Neural progenitor cell (in vitro differentiated cells): ENCODE measurements at regions not wholly inside any gene's neighbourhood (a gene's known extent, or its start where the extent isn't known, plus 50 kb on each side); places are given as distances from the start of the nearest gene placed in this dataset.

Experiments
- DNase-seq: peaks from one replicate; pipeline ENCODE4 v3.0.0-alpha.2; 2016; ENCODE audit warnings: low spot score
- H2AFZ ChIP-seq: fragments of 200-600 bp; sonication (generic); replicated peaks from 2 replicates; pipeline ENCODE4 v1.6.1; 2016; ENCODE audit warnings: antibody characterized with exemption
- H3F3A ChIP-seq: fragments of 200-600 bp; sonication (generic); 2 replicates; pipeline ENCODE4 v1.6.1; 2016; ENCODE audit warnings: antibody characterized with exemption, low read depth
- H3K27ac ChIP-seq: fragments of 200-600 bp; sonication (generic); 2 replicates; pipeline ENCODE4 v1.5.1; 2016; ENCODE audit warnings: mild to moderate bottlenecking
- H3K27me3 ChIP-seq: fragments of 200-600 bp; sonication (generic); 2 replicates; pipeline ENCODE4 v1.6.1; 2016; ENCODE audit warnings: mild to moderate bottlenecking, moderate library complexity
- H3K36me3 ChIP-seq: fragments of 200-600 bp; sonication (generic); 2 replicates; pipeline ENCODE4 v1.5.1; 2016
- H3K4me1 ChIP-seq: fragments of 200-600 bp; sonication (generic); 2 replicates; pipeline ENCODE4 v1.6.1; 2016; ENCODE audit warnings: mixed run types
- H3K4me2 ChIP-seq: fragments of 200-600 bp; sonication (generic); 2 replicates; pipeline ENCODE4 v1.6.1; 2016
- H3K4me3 ChIP-seq: fragments of 200-600 bp; sonication (generic); 2 replicates; pipeline ENCODE4 v1.5.1; 2016
- H3K79me2 ChIP-seq: fragments of 200-600 bp; sonication (generic); 2 replicates; pipeline ENCODE4 v1.6.1; 2016; ENCODE audit warnings: low read depth
- H3K9ac ChIP-seq: fragments of 200-600 bp; sonication (generic); 2 replicates; pipeline ENCODE4 v1.6.1; 2016
- H3K9me3 ChIP-seq: fragments of 200-600 bp; sonication (generic); 2 replicates; pipeline ENCODE4 v1.5.1; 2016; ENCODE audit warnings: low read depth
- H4K20me1 ChIP-seq: fragments of 200-600 bp; sonication (generic); 2 replicates; pipeline ENCODE4 v1.6.1; 2016; ENCODE audit warnings: low read depth
- H3K27ac Mint-ChIP-seq: 3 replicates; pipeline ENCODE4 v1.8.0; 2021; ENCODE audit warnings: mixed read lengths
- H3K27me3 Mint-ChIP-seq: 2 replicates; pipeline ENCODE4 v1.8.0; 2022; ENCODE audit warnings: low read depth, mild to moderate bottlenecking, inconsistent platforms, moderate library complexity, mixed read lengths; ENCODE audit not compliant: insufficient read depth
- H3K36me3 Mint-ChIP-seq: 3 replicates; pipeline ENCODE4 v1.8.0; 2021; ENCODE audit warnings: mixed read lengths
- H3K4me1 Mint-ChIP-seq: 3 replicates; pipeline ENCODE4 v1.8.0; 2021; ENCODE audit warnings: mixed read lengths
- H3K4me3 Mint-ChIP-seq: 3 replicates; pipeline ENCODE4 v1.8.0; 2021; ENCODE audit warnings: mild to moderate bottlenecking, moderate library complexity, mixed read lengths
- H3K9me3 Mint-ChIP-seq: 3 replicates; pipeline ENCODE4 v1.8.0; 2020; ENCODE audit warnings: mixed read lengths
- EZH2 ChIP-seq: fragments of 200-600 bp; sonication (generic); IDR thresholded peaks from 2 replicates; pipeline ENCODE4 v1.6.1; 2017; ENCODE audit warnings: antibody characterized with exemption, mild to moderate bottlenecking, moderate library complexity
- EZH2phosphoT487 ChIP-seq: fragments of 200-600 bp; sonication (generic); IDR thresholded peaks from 2 replicates; pipeline ENCODE4 v1.6.1; 2017; ENCODE audit warnings: antibody characterized with exemption
- TF ChIP-seq, protein P1 (sequence below): fragments of 200-600 bp; sonication (generic); IDR thresholded peaks from 2 replicates; pipeline ENCODE4 v1.5.1; 2017; ENCODE audit warnings: antibody characterized with exemption, mild to moderate bottlenecking

DNA sequence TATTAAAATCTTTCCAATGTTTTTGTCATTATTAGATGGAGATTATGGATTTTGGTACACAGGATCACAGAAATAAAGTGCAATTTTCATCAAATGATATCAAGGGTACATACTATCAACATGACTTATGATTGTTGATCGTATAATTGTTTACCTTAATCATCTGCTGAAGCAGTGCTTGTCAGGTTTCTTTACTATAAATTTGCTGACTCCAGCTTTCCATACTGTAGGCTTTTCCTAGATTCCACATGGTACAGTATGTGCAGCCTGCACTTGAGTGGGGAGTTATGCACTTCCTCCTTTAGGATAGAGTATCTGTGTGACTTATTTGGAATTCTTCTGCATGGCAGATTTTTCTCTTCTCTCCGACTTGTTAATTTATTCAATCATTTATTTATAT, 187.6 kb upstream of the DPP10 start:
- Mint-ChIP-seq H3K4me3 (no peak overlapping the region), H3K27ac (no peak overlapping the region), H3K4me1 (no peaks in the 10 kb centered on the region), H3K36me3 (no peaks in the 10 kb centered on the region), H3K27me3 (no peaks in the 10 kb centered on the region), H3K9me3 (peaks cover 2% of the 10 kb centered on the region)
- no peak for DNase-seq
- Histone ChIP-seq H3K9me3 (no peaks in the 10 kb centered on the region), H3F3A (no peaks in the 10 kb centered on the region), H3K27ac (no peak overlapping the region), H3K27me3 (no peaks in the 10 kb centered on the region), H3K4me1 (no peaks in the 10 kb centered on the region), H3K36me3 (no peaks in the 10 kb centered on the region), H3K4me3 (no peak overlapping the region), H3K4me2 (no peak overlapping the region), H3K9ac (no peak overlapping the region), H2AFZ (no peak overlapping the region), H3K79me2 (no peaks in the 10 kb centered on the region), H4K20me1 (no peaks in the 10 kb centered on the region)
- TF ChIP-seq, protein P1, sequence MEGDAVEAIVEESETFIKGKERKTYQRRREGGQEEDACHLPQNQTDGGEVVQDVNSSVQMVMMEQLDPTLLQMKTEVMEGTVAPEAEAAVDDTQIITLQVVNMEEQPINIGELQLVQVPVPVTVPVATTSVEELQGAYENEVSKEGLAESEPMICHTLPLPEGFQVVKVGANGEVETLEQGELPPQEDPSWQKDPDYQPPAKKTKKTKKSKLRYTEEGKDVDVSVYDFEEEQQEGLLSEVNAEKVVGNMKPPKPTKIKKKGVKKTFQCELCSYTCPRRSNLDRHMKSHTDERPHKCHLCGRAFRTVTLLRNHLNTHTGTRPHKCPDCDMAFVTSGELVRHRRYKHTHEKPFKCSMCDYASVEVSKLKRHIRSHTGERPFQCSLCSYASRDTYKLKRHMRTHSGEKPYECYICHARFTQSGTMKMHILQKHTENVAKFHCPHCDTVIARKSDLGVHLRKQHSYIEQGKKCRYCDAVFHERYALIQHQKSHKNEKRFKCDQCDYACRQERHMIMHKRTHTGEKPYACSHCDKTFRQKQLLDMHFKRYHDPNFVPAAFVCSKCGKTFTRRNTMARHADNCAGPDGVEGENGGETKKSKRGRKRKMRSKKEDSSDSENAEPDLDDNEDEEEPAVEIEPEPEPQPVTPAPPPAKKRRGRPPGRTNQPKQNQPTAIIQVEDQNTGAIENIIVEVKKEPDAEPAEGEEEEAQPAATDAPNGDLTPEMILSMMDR = no peak
- TF ChIP-seq EZH2 (no peak), EZH2phosphoT487 (no peak)

DNA sequence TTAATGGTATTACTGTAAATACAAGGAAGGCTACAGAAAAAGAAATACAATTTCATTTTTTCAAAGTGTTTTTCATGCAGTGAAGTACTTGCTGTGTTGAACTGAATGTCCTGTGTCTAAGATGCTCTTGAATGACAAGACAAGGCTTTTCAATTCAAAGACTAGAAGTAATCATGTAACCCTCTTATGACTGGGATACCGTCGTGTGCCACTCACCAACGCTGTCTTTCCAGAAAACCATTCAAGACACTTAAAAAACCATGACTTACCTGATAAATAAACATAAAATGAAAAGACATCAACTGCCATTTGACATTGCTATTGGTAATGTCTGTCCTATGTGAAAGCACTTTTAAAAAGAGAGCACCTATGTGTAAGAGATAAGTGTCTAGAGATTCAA, 183.1 kb upstream of the DPP10 start:
- TF ChIP-seq EZH2 (no peak), EZH2phosphoT487 (no peak)
- TF ChIP-seq, protein P1 = no peak
- H2AFZ ChIP-seq = no peak overlapping the region
- peaks cover 5% of the 10 kb centered on the region for H3K4me1 ChIP-seq
- no peaks in the 10 kb centered on the region for H3K27me3 ChIP-seq
- H3K27ac Mint-ChIP-seq = no peak overlapping the region
- no peaks in the 10 kb centered on the region for H3K36me3 ChIP-seq
- no peaks in the 10 kb centered on the region for H3K36me3 Mint-ChIP-seq
- no peaks in the 10 kb centered on the region for H3F3A ChIP-seq
- H3K27me3 Mint-ChIP-seq = peaks cover 2% of the 10 kb centered on the region
- no peaks in the 10 kb centered on the region for H4K20me1 ChIP-seq
- H3K4me3 ChIP-seq = no peak overlapping the region
- no peaks in the 10 kb centered on the region for H3K79me2 ChIP-seq
- H3K27ac ChIP-seq = no peak overlapping the region
- peaks cover 6% of the 10 kb centered on the region for H3K9me3 Mint-ChIP-seq
- no peak for DNase-seq
- no peaks in the 10 kb centered on the region for H3K9me3 ChIP-seq
- H3K4me3 Mint-ChIP-seq = no peak overlapping the region
- H3K4me1 Mint-ChIP-seq = peaks cover 6% of the 10 kb centered on the region
- H3K9ac ChIP-seq = no peak overlapping the region
- H3K4me2 ChIP-seq = no peak overlapping the region

DNA sequence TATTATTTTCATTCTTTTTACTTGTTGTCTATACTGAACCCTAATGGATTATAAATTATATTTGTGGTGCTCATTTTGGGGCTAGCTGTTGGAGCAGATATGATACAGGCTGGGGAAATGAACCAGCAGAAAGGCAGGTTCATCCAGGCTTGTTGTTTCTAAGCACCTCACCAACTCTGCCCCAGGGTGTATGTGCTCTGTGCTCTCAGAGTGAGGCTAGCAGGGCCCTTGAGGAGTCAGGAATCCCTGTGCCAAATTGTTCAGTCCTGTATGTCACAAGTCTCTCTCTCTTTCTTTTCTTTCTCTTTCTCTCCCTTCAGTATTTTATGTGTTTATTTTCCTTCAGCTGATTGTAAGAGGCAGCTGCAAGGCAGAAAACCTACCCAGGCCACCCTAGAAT, 181.1 kb upstream of the DPP10 start:
- Histone ChIP-seq H3K27ac (no peak overlapping the region), H3K4me3 (no peak overlapping the region), H3K4me1 (peaks cover 5% of the 10 kb centered on the region), H2AFZ (no peak overlapping the region), H3K9ac (no peak overlapping the region), H3K9me3 (no peaks in the 10 kb centered on the region), H3K79me2 (no peaks in the 10 kb centered on the region), H3K27me3 (no peaks in the 10 kb centered on the region), H3K4me2 (no peak overlapping the region), H4K20me1 (no peaks in the 10 kb centered on the region), H3F3A (no peaks in the 10 kb centered on the region), H3K36me3 (no peaks in the 10 kb centered on the region)
- TF ChIP-seq EZH2 (no peak), EZH2phosphoT487 (no peak)
- TF ChIP-seq, protein P1 = no peak
- Mint-ChIP-seq H3K4me3 (no peak overlapping the region), H3K36me3 (no peaks in the 10 kb centered on the region), H3K27me3 (peaks cover 2% of the 10 kb centered on the region), H3K4me1 (peaks cover 6% of the 10 kb centered on the region), H3K27ac (no peak overlapping the region), H3K9me3 (peaks cover 4% of the 10 kb centered on the region)
- no peak for DNase-seq

DNA sequence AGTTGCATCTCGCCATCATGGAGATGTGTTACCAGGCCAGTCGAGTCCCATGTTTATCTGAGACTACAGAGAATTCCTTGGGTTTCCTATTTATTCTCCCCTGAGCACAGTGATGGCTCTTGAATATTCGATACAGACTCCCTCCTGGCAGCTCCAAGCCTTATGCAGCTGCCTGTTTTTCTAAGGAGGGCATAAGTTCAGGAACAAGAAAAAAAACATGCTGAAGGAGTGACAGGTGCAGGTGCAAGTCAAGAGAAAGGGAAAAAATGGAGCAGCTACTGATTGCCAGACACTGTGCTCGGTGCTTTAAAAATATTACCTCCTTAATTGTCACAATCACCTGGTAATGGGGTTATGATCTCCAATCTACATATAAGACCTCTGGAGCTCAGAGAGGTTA, 177.2 kb upstream of the DPP10 start:
- no peak overlapping the region for H3K9ac ChIP-seq
- H3K4me1 Mint-ChIP-seq = peaks cover 6% of the 10 kb centered on the region
- H3K79me2 ChIP-seq = no peaks in the 10 kb centered on the region
- DNase-seq = no peak
- H3K36me3 Mint-ChIP-seq = no peaks in the 10 kb centered on the region
- no peaks in the 10 kb centered on the region for H4K20me1 ChIP-seq
- no peaks in the 10 kb centered on the region for H3K27me3 ChIP-seq
- peaks cover 4% of the 10 kb centered on the region for H3K9me3 Mint-ChIP-seq
- H3K27me3 Mint-ChIP-seq = peaks cover 4% of the 10 kb centered on the region
- H3K4me3 ChIP-seq = no peak overlapping the region
- no peak overlapping the region for H3K4me3 Mint-ChIP-seq
- no peak for TF ChIP-seq EZH2
- no peak for TF ChIP-seq EZH2phosphoT487
- TF ChIP-seq, protein P1 = no peak
- peaks cover 5% of the 10 kb centered on the region for H3K4me1 ChIP-seq
- no peak overlapping the region for H3K27ac ChIP-seq
- H2AFZ ChIP-seq = no peak overlapping the region
- H3K27ac Mint-ChIP-seq = no peak overlapping the region
- no peaks in the 10 kb centered on the region for H3K36me3 ChIP-seq
- H3K9me3 ChIP-seq = no peaks in the 10 kb centered on the region
- H3F3A ChIP-seq = no peaks in the 10 kb centered on the region
- no peak overlapping the region for H3K4me2 ChIP-seq
